K562 (cell line): ENCODE measurements at regions not wholly inside any gene's neighbourhood (a gene's known extent, or its start where the extent isn't known, plus 50 kb on each side); places are given as distances from the start of the nearest gene placed in this dataset.
"Not testable (repeated sequence)": the region's sequence is repeated elsewhere in the genome, so short reads cannot be mapped to it uniquely, and the experiment has no call there.

Experiments
- ATAC-seq: fragments of 200-7000 bp; cut with Tn5 transposase; 3 replicates; pipeline ENCODE4 v1.9.1; 2020; ENCODE audit warnings: moderate library complexity
- BruUV-seq: library from RNA; stranded (reverse); fragments of 400-500 nt; replicated peaks from 2 replicates; lab custom pipeline; 2021; lab: Mats Ljungman, UMichigan
- CTCF ChIA-PET: fragments of 300-600 bp; formaldehyde crosslinking; extraction: SDS; loops from one replicate; lab custom pipeline; 2021; ENCODE audit warnings: low intra/inter-chr PET ratio; lab: Yijun Ruan, JAX
- POLR2A ChIA-PET: fragments of 300-600, 350-650 bp; sonication (Branson Sonifier 250); formaldehyde crosslinking; extraction: SDS; loops from one replicate; lab custom pipeline; 2021; ENCODE audit warnings: antibody characterized with exemption, inconsistent platforms; lab: Yijun Ruan, JAX
- DNase-seq, 4 experiments: peaks; one replicate each; pipeline versions ENCODE4 v3.0.0 to v3.0.0-alpha.2; 2011 to 2018; ENCODE audit warnings: low spot score in 3 of 4, mixed read lengths in 3 of 4; ENCODE audit errors: extremely low read depth in 1 of 4
- FAIRE-seq: peaks from 2 replicates; lab custom pipeline; 2011; peaks lifted over from hg19 to GRCh38; lab: Jason Lieb, UNC
- H2AFZ ChIP-seq: 2 replicates; pipeline ENCODE4 v1.6.0; 2011; ENCODE audit warnings: low read depth, low read length, control low read depth, inconsistent platforms
- H3K27ac ChIP-seq: fragments of 200-600 bp; 3 replicates; pipeline ENCODE4 v1.8.0; 2011; ENCODE audit warnings: low read depth, mild to moderate bottlenecking, control low read depth, inconsistent platforms, low read length, moderate library complexity, mixed read lengths; ENCODE audit errors: extremely low read depth
- H3K27me3 ChIP-seq, 2 experiments: fragments of 300-600 bp in 1 of 2; 2 replicates in 1 of 2; 3 replicates in 1 of 2; pipeline versions ENCODE4 v1.6.0 to v1.8.0; 2011; ENCODE audit warnings: inconsistent platforms in 2 of 2, low read length in 2 of 2, mild to moderate bottlenecking in 1 of 2, mixed read lengths in 1 of 2, moderate library complexity in 1 of 2; ENCODE audit not compliant: control insufficient read depth in 2 of 2, insufficient read depth in 2 of 2
- H3K36me3 ChIP-seq: fragments of 300-600 bp; 3 replicates; pipeline ENCODE4 v1.8.0; 2011; ENCODE audit warnings: mild to moderate bottlenecking, low read length, inconsistent platforms; ENCODE audit not compliant: control insufficient read depth, insufficient read depth
- H3K4me1 ChIP-seq, 2 experiments: fragments of 200-600 bp in 1 of 2; replicated peaks in 1 of 2; 2 replicates in 1 of 2; 3 replicates in 1 of 2; pipeline versions ENCODE4 v1.5.1 to v1.8.0; 2011; ENCODE audit warnings: inconsistent platforms in 2 of 2, low read length in 2 of 2, mild to moderate bottlenecking in 1 of 2, mixed read lengths in 1 of 2, moderate library complexity in 1 of 2; ENCODE audit not compliant: control insufficient read depth in 2 of 2, insufficient read depth in 2 of 2
- H3K4me2 ChIP-seq: 2 replicates; pipeline ENCODE4 v1.6.1; 2011; ENCODE audit warnings: low read length, control low read depth, inconsistent platforms, mixed read lengths; ENCODE audit not compliant: insufficient read depth
- H3K4me3 ChIP-seq: fragments of 200-600 bp; sonication (generic), shearing (Covaris generic); 2 replicates; pipeline ENCODE4 v1.5.1; 2016; ENCODE audit warnings: control low read depth, inconsistent platforms
- H3K79me2 ChIP-seq: fragments of 200-600 bp; 3 replicates; pipeline ENCODE4 v1.8.0; 2011; ENCODE audit warnings: low read length, inconsistent platforms; ENCODE audit not compliant: control insufficient read depth, insufficient read depth
- H3K9ac ChIP-seq, 2 experiments: 2 replicates each; pipeline versions ENCODE4 v1.6.0 to v1.6.1; 2011; ENCODE audit warnings: low read depth in 2 of 2, low read length in 2 of 2, control low read depth in 1 of 2, inconsistent platforms in 1 of 2, mild to moderate bottlenecking in 1 of 2, mixed read lengths in 1 of 2; ENCODE audit not compliant: insufficient read depth in 1 of 2
- H3K9me1 ChIP-seq: one replicate; pipeline ENCODE4 v1.6.0; 2011; ENCODE audit warnings: inconsistent platforms, mild to moderate bottlenecking, low read length, moderate library complexity; ENCODE audit not compliant: control insufficient read depth, insufficient read depth
- H3K9me3 ChIP-seq: replicated peaks from 2 replicates; pipeline ENCODE4 v1.5.1; 2011; ENCODE audit warnings: low read depth, low read length, inconsistent platforms; ENCODE audit not compliant: control insufficient read depth, insufficient read depth
- H4K20me1 ChIP-seq: replicated peaks from 2 replicates; pipeline ENCODE4 v1.6.1; 2011; ENCODE audit warnings: low read length, inconsistent platforms, mixed read lengths; ENCODE audit not compliant: control insufficient read depth, insufficient read depth
- WGBS: fragments of 100-300 bp; shearing (Covaris generic); methylation state at CpG from one replicate; pipeline ENCODE4 v1.1.6; 2016; ENCODE audit warnings: low coverage, mixed read lengths; ENCODE audit not compliant: insufficient coverage; ENCODE audit errors: missing lambda C conversion rate; 5-methylcytosine and 5-hydroxymethylcytosine counted together
- in situ Hi-C: fragments of 300-500 bp; cut with MboI; formaldehyde crosslinking; loops from 4 replicates; pipeline ENCODE4 v1.15.0; 2018; ENCODE audit warnings: inconsistent platforms, mixed read lengths
- intact Hi-C: fragments of 100-400 bp; cut with micrococcal nuclease; formaldehyde crosslinking; loops from 2 replicates; pipeline ENCODE4 v1.14.2; 2022

GRCh38 chr5:118284230-118284629 is 704.1 kb downstream of the DTWD2 start:
- H3K79me2 ChIP-seq, H3K4me2 ChIP-seq, H3K9me3 ChIP-seq, in situ Hi-C loops, BruUV-seq, H3K27ac ChIP-seq, H3K36me3 ChIP-seq, H4K20me1 ChIP-seq, H3K27me3 ChIP-seq, DNase-seq, ATAC-seq, H3K9me1 ChIP-seq, CTCF ChIA-PET, FAIRE-seq, H3K4me1 ChIP-seq, H2AFZ ChIP-seq, POLR2A ChIA-PET, H3K9ac ChIP-seq, intact Hi-C loops, H3K4me3 ChIP-seq: not testable (repeated sequence)
- WGBS: 0% methylated on average over 3 of the region's 4 CpGs

DNA sequence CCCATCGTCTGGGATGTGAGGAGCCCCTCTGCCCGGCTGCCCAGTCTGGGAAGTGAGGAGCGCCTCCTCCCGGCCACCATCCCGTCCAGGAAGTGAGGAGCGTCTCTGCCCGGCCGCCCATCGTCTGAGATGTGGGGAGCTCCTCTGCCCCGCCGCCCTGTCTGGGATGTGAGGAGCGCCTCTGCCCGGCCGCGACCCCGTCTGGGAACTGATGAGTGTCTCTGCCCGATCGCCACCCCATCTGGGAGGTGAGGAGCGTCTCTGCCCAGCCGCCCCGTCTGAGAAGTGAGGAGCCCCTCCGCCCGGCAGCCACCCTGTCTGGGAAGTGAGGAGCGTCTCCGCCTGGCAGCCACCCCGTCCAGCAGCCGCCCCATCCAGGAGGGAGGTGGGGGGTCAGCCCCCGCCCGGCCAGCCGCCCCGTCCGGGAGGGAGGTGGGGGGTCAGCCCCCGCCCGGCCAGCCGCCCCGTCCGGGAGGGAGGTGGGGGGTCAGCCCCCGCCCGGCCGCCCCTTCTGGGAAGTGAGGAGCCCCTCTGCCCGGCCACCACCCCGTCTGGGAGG is 705.8 kb downstream of the DTWD2 start:
- H3K36me3 ChIP-seq, H3K4me2 ChIP-seq, H3K4me1 ChIP-seq, ATAC-seq, H2AFZ ChIP-seq, DNase-seq, H3K9me1 ChIP-seq, H3K79me2 ChIP-seq, in situ Hi-C loops, CTCF ChIA-PET, H4K20me1 ChIP-seq, POLR2A ChIA-PET, H3K9ac ChIP-seq, intact Hi-C loops, H3K27ac ChIP-seq, H3K9me3 ChIP-seq, BruUV-seq, H3K4me3 ChIP-seq, FAIRE-seq, H3K27me3 ChIP-seq: not testable (repeated sequence)
- WGBS: 25% methylated on average over 4 of the region's 42 CpGs
